GM18861 (cell line): ENCODE measurements at regions not wholly inside any gene's neighbourhood (a gene's known extent, or its start where the extent isn't known, plus 50 kb on each side); places are given as distances from the start of the nearest gene placed in this dataset.
"Not testable (repeated sequence)": the region's sequence is repeated elsewhere in the genome, so short reads cannot be mapped to it uniquely, and the experiment has no call there.

ENCODE experiments used
- ATAC-seq: cut with Tn5 transposase; IDR thresholded peaks from one replicate; pipeline ENCODE4 v1.9.1; 2021; ENCODE audit not compliant: unreplicated experiment

DNA sequence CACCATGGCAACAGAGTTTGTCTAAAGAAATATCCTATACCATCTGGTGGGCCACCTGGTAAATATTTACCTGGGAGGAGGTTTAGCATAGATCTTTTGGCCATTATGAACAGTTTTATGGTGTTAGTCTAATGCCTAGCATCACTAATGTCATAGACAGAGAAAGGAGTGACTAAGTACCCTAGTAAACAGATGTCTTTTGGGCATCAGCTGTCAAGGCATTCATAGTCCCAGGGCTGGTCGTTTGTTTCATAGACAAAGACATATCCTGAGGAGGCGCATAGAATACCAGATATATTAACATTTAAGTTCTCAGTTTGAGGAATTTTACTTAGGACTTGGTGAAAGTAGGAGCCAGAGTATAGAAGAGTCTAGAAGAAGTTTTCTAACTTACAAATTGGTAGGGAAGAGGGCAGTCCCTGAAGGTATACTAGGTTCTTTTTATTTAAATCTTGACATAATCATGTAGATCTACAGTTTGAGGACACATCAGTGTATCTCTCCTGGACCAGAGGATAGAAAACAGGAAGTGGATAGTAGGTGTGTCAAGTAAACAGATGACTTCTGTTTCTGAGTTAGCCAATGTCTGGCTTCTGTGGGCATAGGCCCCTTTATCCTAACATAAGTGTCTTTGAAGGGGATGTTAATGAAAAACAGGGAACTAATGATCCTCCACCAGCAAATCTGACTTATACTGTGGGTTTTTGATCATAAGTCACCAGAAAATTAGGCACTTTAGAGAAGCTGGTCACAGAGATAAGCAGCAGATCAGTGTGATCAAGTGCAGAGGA lies 105.0 kb upstream of the PRSS3 start:
- no peak for ATAC-seq

DNA sequence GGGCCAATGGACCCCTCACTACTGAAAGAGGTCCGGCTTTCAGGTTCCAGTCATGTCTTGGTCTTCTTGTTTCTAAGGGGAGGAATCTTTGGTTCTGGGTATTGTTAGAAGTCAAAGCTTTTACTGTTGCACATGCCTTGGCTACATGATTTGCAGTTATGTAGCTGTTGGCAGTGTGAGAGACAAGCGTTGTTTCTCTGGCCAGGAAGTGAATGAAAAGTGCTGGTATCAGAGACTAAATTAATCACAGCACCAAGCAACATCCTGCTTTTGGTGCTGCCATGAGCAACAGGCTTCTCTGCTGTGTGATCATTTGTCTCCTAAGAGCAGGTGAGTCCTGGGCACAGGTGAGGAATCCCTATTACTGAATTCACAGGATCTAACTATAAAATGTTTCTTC lies 100.1 kb upstream of the PRSS3 start:
- no peak for ATAC-seq

DNA sequence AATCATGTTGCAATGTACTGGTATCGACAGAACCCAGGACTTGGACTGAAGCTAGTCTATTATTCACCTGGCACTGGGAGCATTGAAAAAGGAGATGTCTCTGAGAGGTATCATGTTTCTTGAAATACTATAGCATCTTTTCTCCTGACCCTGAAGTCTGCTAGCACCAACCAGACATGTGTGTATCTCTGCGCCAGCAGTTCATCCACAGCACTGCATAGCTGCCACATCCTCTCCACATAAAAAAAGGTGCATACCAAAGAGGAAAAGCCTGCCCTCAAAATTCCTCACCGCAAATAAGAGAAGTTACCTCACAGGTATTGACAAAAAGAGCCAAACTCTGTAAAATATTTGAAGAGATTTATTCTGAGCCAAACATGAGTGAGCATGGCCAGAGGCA lies 99.5 kb upstream of the PRSS3 start:
- ATAC-seq, result no peak

DNA sequence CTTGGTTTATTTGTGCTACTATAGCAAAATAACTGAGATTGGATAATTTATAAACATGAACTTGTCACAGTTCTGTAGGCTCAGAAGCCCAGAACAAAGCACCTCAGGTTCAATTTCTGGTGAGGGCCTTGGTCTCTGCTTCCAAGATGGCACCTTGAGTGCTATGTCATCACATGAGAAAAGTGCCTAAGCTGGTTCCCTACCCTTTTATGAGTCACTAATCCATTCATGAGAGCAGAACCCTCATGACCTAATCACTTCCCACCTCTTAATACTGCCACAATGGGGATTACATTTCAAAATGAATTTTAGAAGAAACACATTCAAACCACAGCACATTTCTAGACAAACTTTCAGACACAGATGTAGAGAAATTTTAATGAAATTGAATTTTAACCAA lies 98.2 kb upstream of the PRSS3 start:
- no peak for ATAC-seq

DNA sequence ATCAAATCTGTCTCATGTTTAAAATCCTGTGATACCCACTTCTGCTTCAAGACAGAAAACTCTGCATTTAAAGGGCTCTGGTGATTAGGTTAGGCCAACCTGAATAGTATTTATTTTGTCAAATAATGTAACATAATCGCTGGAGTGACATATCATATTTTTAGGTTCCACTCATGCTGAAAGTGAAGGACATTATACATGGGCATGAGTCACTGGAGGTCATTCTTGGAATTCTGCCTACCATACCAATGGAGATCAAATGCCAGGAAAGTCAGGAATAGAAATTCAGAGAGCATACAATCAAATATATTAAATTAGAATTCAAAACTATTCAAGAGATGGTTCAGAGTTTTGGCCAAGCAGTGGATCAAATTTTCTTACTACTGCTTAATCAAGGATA lies 97.1 kb upstream of the PRSS3 start:
- no peak for ATAC-seq

DNA sequence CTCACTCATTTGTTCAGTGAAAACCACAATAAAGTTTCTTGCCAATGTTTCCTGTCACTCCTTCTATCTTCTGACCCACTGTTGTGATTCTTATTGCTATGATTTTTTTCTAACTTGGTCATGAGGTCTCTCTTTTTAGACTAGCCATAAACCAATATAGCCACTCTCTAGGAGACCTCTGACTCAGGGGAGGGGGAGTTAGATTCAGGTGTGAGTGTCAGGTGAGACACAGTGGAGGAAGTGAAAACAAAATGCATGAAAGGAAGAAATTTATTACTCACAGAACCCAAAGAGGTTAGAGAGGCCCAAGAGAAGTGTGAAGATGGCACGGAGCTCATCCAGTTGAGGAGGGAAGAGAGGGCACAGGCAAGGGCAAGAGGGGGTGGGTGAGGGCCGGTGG lies 94.4 kb upstream of the PRSS3 start:
- ATAC-seq, result not testable (repeated sequence)

DNA sequence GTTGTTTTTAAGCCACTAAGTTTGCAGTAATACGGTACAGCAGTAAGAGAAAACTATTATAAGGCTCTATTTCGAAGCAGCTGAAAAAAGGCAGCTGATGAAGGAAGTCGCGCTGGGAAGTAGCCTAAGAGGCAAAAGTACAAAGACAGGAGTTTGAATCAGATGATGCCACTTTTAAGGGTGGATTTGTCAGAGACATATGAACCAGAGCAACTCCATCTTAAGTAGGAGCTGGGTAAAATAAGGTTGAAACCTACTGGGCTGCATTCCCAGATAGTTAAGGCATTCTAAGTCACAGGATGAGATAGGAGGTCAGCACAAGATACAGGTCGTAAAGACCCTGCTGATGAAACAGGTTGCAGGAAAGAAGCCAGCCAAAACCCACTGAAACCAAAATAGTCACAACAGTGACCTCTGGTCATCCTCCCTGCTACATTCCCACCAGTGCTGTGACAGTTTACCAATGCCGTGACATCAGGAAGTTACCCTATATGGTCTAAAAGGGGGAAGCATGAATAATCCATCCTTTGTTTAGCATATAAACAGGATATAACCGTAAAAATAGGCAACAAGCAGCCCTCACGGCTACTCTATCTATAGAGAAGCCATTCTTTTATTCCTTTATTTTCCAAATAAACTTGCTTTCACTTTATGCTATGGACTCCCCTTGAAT lies 91.8 kb upstream of the PRSS3 start:
- ATAC-seq, result no peak

DNA sequence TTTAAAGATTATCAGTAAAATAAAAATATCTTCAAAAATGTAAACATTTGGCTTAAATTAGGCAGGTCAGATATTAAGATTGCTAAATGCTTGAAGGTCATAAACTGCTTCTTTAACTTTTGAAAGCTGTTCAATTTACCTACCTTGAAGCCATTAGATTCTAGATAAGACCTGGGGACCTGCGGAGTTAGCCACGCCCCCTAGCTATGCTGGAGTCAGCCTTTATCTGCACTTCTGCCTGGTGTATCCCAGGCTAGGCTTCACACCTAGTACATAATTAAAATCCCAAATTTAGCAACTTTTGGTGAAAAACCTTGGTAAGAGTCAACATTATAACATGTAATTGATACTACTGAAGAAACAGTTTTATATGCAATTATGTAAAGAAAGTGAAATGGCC lies 89.9 kb upstream of the PRSS3 start:
- ATAC-seq, result not testable (repeated sequence)

DNA sequence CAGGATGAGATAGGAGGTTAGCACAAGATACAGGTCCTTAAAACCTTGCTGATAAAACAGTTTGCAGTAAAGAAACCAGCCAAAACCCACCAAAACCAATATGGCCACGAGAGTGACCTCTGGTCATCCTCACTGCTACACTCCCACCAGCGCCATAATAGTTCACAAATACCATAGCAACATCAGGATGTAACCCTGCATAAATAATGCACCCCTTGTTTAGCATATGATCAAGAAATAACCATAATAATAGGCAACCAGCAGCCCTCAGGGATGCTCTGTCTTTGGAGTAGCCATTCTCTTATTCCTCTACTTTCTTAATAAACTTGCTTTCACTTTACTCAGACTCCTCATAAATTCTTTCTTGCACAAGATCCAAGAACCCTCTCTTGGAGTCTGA lies 86.9 kb upstream of the PRSS3 start:
- ATAC-seq, result no peak

DNA sequence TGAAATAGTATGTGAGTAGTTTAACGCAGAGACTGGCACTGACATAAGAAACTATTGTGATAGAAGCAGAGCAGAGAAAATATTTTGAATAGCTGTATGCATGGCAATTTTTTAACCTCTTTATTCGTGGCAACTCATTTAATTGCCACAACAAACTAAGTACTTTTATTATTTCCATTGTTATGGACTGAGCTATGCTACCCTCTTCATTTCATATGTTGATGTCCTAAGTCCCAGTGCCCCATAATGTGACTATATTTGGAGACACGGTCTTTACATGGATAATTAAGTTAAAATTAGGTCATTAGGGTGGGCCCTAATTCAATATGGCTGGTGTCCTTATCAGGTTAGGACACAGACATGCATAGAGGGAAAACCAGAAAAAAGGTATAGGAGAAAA lies 86.1 kb upstream of the PRSS3 start:
- ATAC-seq, result no peak

DNA sequence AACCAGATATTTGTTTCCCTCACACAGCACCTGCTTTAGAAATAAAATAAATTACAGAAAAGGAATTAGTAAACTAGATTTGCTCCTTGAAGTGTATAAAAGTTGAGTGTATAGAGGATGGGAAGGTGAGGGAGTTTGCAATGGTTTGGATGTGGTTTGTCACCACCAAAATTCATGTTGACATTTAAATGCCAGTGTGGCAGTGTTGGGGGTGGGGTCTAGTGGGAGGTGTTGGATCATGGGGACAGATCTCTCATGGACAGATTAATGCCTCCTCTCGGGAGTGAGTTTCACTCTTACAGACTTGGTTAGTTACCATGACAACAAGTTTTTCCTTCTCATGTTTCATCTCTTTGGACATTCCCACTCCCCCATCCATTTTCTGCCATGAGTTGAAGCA lies 83.9 kb upstream of the PRSS3 start:
- ATAC-seq, result not testable (repeated sequence)

DNA sequence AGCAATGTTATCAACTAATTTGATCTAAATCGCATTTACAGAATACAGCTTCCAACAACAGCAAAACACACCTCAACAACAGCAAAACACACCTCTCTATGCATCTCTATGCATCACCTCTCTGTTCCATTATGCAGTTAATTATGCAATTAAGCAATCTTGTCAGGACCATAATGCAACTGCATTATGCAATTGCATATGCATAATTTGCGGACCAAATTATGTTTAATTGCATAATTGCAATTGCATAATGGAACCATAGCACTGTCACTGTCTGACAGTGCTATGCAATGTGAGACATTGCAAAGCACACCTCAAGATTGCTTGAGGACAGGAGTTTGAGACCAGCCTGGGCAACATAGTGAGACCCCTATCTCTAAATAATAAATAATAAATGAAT lies 80.4 kb upstream of the PRSS3 start:
- no peak for ATAC-seq

DNA sequence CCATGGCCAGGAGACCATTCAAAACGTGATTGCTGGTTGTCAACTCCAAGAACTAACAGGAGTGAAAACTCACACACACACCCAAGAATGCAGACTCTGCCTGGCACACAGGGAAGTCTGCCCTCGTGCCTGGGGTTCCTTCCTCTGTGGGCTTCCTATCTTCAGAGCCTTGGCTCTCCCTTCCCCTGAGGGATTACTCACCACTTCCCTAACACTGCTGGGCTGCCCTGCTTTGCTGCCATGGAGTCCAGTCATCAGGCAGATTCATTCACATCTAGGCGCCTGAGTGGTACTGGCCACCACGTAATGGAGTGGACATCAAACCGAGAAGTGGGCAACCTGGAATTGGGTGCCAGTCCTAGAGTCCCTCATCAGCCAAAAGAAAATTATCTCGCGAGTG lies 76.4 kb upstream of the PRSS3 start:
- no peak for ATAC-seq

DNA sequence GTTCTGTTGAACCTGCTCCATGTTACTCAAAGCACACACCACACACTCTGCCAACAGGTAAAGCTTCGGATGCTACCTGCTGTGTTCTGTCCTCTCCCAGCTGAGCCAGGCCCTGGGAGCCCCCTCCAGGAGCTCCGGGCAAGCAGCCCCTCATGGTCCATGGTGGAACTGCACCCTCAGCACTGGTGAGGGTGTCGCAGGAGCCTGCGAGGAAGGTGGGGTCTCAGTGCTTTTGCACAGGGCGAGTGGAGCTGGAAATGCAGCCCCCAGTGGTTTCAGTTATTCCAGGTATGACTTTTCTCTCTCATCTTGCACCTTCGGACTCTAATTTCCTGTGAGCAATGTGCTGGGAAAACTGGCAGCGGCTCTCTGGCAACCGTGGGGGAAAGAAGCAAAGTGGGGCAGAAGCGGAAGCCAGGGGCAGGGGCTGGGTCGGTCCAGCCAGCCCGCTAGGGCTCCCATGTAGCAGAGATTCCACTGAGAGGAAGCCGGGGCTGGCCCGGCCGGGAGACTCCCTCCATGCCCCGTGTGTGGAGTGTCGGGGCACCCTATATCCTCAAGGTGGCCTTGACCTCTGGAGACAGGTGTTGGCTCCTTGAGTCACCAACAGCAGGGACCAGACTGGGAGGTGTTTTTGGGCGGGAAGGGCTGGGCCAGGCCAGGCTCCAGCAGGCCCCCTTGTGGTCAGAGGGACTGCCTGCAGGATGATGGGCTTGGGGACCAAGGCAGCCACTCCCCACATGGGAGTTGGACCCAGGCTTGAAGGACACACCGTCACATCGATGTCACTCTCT lies 75.6 kb upstream of the PRSS3 start:
- no peak for ATAC-seq

DNA sequence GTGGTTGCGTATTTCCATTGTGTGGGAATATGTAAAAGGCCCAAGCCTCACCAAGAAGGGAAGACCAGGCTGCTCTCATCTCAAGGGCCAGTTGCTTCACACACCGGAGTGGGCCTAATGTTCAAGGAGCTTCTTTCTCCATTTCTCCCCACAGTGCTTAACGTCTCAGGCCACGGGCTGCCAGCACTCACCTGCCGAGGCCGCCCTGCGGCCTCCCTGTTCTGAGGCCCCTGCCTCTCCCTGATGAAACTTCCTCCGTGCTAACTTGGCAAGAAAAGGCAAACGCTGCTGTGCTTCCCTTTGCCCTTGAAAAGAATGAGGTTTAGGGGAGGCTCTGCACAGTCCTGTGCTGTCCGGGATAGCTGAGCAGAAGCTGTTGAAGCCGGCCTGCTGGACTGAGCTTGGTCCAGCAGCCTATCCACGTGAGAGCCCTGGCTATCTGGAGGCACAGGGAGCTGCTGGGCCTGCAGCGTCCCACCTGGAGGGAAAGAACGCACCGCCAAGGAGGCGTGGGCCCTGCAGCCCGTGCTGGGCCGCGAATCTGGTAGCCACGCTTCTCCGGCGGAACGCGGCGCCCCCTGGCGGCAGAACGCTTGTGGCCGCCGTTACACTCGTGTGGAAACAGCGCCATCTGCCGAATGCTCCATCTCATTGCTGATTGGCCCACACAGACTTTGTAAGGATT lies 73.5 kb upstream of the PRSS3 start:
- ATAC-seq, result peak; percentile 68

DNA sequence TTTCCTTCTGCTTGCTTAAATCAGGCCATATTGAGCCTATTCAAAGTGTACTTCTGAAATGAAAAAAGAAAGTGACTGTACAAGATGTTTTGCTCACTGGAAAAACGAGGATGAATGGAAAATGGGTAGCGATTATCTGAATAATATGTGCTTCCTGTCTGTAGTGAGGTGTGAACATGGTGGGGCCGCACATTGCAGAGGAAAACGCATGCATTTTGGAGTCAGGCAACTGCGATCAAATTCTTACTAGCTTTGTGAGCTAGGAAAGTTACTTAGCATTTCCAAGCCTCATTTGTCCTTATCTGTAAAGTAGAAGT lies 73.0 kb upstream of the PRSS3 start:
- ATAC-seq, result no peak

DNA sequence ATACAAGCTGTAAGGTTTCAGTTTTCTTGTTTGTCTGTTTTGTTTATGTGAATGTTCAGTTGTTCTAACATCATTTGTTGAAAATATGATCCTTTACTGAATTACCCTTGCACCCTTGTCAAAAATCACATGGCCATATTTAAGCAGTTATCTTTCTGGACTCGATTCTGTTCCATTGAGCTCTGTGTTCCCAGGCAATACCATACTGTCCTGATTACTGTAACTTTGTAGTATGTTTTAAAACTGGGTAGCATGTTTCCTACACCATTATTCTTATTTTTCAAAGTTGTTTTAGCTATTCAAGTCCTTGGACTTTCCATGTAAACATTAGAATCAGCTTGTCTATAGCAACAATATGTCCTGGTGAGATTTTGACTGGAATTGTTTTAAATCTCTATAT lies 66.7 kb upstream of the PRSS3 start:
- no peak for ATAC-seq

DNA sequence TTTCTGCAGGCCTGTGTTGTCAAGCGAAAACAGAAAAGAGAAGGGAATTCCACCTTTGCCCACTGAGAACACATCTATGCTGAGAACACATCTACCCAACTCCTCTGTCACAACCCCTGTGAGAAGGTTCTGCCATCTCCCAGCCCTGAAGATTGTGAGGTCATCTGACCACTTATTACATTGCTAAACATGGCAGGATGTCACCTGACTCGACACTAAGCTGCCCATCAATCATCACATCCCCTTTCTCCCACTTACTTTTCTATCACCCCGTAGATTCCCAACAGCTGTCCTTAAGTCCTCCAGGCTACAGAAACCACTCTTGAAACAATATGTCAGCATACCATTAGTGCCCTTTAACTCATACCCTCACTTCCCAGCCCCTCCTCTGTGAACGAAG lies 64.2 kb upstream of the PRSS3 start:
- no peak for ATAC-seq

DNA sequence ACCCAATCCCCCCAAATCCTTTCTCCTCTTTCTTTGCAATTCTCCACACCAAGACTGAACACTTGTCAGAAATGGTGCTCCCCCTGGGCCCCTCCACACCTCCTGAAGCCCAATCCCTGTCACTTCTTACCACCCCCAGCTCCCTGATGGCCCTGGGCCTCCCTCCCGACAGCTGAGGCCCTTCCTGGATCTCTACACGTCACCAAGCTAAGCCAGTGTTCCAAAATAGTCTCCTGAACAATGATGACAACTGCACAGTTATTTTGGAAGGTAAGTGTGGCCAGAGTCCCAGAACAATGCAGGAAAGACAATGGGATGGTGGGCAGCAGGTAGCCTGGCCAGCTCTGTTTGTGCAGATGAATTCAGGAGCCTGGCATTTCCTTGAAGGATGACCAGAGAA lies 63.7 kb upstream of the PRSS3 start:
- ATAC-seq, result no peak

DNA sequence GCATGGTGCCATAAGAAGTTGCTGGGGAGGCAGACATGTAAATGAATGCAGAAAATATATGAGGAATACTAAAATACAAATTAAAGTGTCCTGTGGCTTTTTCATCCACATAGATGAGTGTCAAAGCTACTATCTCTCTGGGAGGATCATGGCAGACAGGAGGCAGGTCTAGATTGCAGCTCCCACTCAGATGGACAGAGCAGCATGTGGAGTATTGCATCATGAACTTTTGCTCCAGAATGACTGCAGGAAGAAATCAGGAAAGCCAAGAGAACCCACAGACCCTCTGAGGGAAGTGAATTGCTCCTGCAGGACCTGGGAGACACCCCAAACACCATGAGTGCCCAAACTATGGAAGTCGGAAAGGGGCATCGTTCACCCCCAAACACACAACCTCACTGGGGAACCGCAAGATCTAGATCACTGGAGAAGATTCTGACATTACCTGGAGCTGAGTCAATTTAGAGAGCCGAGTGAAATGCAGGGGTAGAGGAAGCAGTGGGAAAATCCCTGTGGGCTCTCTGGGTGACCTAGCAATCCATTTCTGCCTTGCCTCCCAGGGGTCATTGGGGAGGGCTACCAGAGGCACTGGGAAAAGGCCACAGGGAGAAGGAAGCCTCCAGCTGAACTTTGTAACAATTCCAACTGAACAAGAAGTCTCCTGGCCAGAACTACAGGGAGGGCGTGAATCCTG lies 61.0 kb upstream of the PRSS3 start:
- ATAC-seq, result not testable (repeated sequence)
